Peyer's patch (tissue), 4 donors: ENCODE measurements at regions not wholly inside any gene's neighbourhood (a gene's known extent, or its start where the extent isn't known, plus 50 kb on each side); places are given as distances from the start of the nearest gene placed in this dataset.

Source experiments
- CTCF ChIP-seq, 6 experiments: fragments of 450-650 bp in 4 of 6; fragments of 200-600 bp in 2 of 6; sonication (generic) in 1 of 6; IDR thresholded peaks; one replicate each; pipeline ENCODE4 v1.5.1; 2017 to 2019; ENCODE audit warnings: antibody characterized with exemption in 6 of 6, mild to moderate bottlenecking in 3 of 6, moderate library complexity in 1 of 6
- POLR2A ChIP-seq, 2 donors: fragments of 450-650 bp; IDR thresholded peaks; one replicate each; pipeline ENCODE4 v1.5.1; 2017; ENCODE audit warnings: antibody characterized with exemption in 2 of 2, mild to moderate bottlenecking in 2 of 2, moderate library complexity in 2 of 2

GRCh38 chr4:20331642-20332041, 79.9 kb downstream of the SLIT2 start:
- TF ChIP-seq CTCF (IDR thresholded peaks at IDR 0.05) (no peak), POLR2A (IDR thresholded peaks at IDR 0.05) (no peak)
